HepG2 (cell line): ENCODE measurements at regions not wholly inside any gene's neighbourhood (a gene's known extent, or its start where the extent isn't known, plus 50 kb on each side); places are given as distances from the start of the nearest gene placed in this dataset.

Source experiments
- CEBPG ChIP-seq: IDR thresholded peaks from 2 replicates; pipeline ENCODE4 v1.6.1; 2016
- KDM3A ChIP-seq: IDR thresholded peaks from 2 replicates; pipeline ENCODE4 v1.6.1; 2018; ENCODE audit warnings: low read depth, missing compliant biosample characterization
- USF2 ChIP-seq, 2 experiments: sonication (generic) in 1 of 2; formaldehyde crosslinking in 1 of 2; IDR thresholded peaks; 2 replicates each; pipeline versions ENCODE4 v1.5.1 to v1.6.1; 2011 to 2020; ENCODE audit warnings: borderline replicate concordance in 1 of 2, low read depth in 1 of 2, low read length in 1 of 2, mild to moderate bottlenecking in 1 of 2, missing genetic modification reagents in 1 of 2, moderate library complexity in 1 of 2
- ZFP36L1 ChIP-seq: sonication (generic); formaldehyde crosslinking; IDR thresholded peaks from 2 replicates; pipeline ENCODE4 v1.8.0; 2022; ENCODE audit warnings: mild to moderate bottlenecking, missing genetic modification reagents, moderate library complexity
- ZNF224 ChIP-seq: sonication (generic); formaldehyde crosslinking; IDR thresholded peaks from 2 replicates; pipeline ENCODE4 v1.5.0; 2020; ENCODE audit warnings: mild to moderate bottlenecking, missing genetic modification reagents
- ZNF33B ChIP-seq: sonication (generic); formaldehyde crosslinking; IDR thresholded peaks from 2 replicates; pipeline ENCODE4 v1.5.1; 2020; ENCODE audit warnings: mild to moderate bottlenecking, missing genetic modification reagents
- TF ChIP-seq, protein P1 (sequence below): IDR thresholded peaks from 2 replicates; pipeline ENCODE4 v1.6.1; 2018; ENCODE audit warnings: missing genetic modification reagents, mild to moderate bottlenecking, missing compliant biosample characterization
- TF ChIP-seq, protein P2 (sequence below): IDR thresholded peaks from 2 replicates; pipeline ENCODE4 v1.6.1; 2016; ENCODE audit warnings: low read depth, control low read depth
- TF ChIP-seq, protein P3 (sequence below): IDR thresholded peaks from 2 replicates; pipeline ENCODE4 v1.6.1; 2016
- TF ChIP-seq, protein P4 (sequence below): sonication (generic); formaldehyde crosslinking; IDR thresholded peaks from 2 replicates; pipeline ENCODE4 v1.8.1; 2023; ENCODE audit warnings: mild to moderate bottlenecking, missing genetic modification reagents

- TF ChIP-seq, protein P1, sequence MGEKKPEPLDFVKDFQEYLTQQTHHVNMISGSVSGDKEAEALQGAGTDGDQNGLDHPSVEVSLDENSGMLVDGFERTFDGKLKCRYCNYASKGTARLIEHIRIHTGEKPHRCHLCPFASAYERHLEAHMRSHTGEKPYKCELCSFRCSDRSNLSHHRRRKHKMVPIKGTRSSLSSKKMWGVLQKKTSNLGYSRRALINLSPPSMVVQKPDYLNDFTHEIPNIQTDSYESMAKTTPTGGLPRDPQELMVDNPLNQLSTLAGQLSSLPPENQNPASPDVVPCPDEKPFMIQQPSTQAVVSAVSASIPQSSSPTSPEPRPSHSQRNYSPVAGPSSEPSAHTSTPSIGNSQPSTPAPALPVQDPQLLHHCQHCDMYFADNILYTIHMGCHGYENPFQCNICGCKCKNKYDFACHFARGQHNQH: no peak
- TF ChIP-seq USF2 (IDR thresholded peaks at IDR 0.05; ENCODE audit: low read depth, low read length): no peak
- no peak for TF ChIP-seq USF2 (CRISPR knock-in tag; IDR thresholded peaks at IDR 0.05; ENCODE audit: borderline replicate concordance)
- TF ChIP-seq, protein P2, sequence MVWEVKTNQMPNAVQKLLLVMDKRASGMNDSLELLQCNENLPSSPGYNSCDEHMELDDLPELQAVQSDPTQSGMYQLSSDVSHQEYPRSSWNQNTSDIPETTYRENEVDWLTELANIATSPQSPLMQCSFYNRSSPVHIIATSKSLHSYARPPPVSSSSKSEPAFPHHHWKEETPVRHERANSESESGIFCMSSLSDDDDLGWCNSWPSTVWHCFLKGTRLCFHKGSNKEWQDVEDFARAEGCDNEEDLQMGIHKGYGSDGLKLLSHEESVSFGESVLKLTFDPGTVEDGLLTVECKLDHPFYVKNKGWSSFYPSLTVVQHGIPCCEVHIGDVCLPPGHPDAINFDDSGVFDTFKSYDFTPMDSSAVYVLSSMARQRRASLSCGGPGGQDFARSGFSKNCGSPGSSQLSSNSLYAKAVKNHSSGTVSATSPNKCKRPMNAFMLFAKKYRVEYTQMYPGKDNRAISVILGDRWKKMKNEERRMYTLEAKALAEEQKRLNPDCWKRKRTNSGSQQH (CRISPR knock-in tag): no peak
- TF ChIP-seq CEBPG (CRISPR knock-in tag): no peak
- no peak for TF ChIP-seq KDM3A (CRISPR knock-in tag)
- TF ChIP-seq, protein P3, sequence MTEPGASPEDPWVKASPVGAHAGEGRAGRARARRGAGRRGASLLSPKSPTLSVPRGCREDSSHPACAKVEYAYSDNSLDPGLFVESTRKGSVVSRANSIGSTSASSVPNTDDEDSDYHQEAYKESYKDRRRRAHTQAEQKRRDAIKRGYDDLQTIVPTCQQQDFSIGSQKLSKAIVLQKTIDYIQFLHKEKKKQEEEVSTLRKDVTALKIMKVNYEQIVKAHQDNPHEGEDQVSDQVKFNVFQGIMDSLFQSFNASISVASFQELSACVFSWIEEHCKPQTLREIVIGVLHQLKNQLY (CRISPR knock-in tag): no peak
- TF ChIP-seq, protein P4, sequence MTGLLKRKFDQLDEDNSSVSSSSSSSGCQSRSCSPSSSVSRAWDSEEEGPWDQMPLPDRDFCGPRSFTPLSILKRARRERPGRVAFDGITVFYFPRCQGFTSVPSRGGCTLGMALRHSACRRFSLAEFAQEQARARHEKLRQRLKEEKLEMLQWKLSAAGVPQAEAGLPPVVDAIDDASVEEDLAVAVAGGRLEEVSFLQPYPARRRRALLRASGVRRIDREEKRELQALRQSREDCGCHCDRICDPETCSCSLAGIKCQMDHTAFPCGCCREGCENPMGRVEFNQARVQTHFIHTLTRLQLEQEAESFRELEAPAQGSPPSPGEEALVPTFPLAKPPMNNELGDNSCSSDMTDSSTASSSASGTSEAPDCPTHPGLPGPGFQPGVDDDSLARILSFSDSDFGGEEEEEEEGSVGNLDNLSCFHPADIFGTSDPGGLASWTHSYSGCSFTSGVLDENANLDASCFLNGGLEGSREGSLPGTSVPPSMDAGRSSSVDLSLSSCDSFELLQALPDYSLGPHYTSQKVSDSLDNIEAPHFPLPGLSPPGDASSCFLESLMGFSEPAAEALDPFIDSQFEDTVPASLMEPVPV (CRISPR knock-in tag): no peak
- TF ChIP-seq ZNF33B (CRISPR knock-in tag): no peak
- TF ChIP-seq ZNF224 (CRISPR knock-in tag): no peak
- TF ChIP-seq ZFP36L1: no peak
Observed at GRCh38 chr5:98263084-98263483, 510.4 kb upstream of the RGMB start (continued).
